ENCODE measurements at regions not wholly inside any gene's neighbourhood (a gene's known extent, or its start where the extent isn't known, plus 50 kb on each side); places are given as distances from the start of the nearest gene placed in this dataset.

DNA sequence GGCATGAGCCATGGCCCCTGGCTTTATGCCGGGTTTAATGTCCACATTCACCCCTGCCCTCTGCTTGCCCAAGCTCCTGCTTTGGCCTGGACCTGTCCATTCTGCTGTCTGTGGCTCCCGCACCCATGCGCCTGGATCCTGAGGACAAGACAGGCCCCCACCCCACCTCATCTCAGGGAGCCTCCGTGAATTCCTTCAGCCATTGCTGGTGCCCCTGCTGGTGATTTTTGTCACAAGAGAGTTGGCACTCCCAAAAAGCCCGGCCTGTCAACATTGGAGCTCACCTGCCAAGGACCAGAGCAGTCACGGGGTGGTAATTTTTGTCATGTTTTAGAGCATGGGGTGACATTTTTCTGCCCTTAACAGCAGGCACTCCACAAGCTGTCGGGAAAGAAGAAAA lies 127.5 kb upstream of the PLXNA4 start:
- H3K4me1 ChIP-seq = no peaks in the 10 kb centered on the region
- H3K9me3 ChIP-seq = no peaks in the 10 kb centered on the region
- TF ChIP-seq, protein P1, sequence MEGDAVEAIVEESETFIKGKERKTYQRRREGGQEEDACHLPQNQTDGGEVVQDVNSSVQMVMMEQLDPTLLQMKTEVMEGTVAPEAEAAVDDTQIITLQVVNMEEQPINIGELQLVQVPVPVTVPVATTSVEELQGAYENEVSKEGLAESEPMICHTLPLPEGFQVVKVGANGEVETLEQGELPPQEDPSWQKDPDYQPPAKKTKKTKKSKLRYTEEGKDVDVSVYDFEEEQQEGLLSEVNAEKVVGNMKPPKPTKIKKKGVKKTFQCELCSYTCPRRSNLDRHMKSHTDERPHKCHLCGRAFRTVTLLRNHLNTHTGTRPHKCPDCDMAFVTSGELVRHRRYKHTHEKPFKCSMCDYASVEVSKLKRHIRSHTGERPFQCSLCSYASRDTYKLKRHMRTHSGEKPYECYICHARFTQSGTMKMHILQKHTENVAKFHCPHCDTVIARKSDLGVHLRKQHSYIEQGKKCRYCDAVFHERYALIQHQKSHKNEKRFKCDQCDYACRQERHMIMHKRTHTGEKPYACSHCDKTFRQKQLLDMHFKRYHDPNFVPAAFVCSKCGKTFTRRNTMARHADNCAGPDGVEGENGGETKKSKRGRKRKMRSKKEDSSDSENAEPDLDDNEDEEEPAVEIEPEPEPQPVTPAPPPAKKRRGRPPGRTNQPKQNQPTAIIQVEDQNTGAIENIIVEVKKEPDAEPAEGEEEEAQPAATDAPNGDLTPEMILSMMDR (IDR thresholded peaks at IDR 0.05) = no peak
- TF ChIP-seq POLR2AphosphoS5 (IDR thresholded peaks at IDR 0.05) (no peak), EP300 (IDR thresholded peaks at IDR 0.05; ENCODE audit: low read depth) (no peak)
- no peak overlapping the region for H3K4me3 ChIP-seq
- intact Hi-C loops (cut with DNase I; ENCODE audit: low total_unique reads) = no loop called here
- no peaks in the 10 kb centered on the region for H3K36me3 ChIP-seq
- no peaks in the 10 kb centered on the region for H3K27me3 ChIP-seq
- in situ Hi-C loops (cut with MboI; ENCODE audit: low pct_ligation_motif_present in 1 of 4, low pct_unique_long_range_greater_than_20kb in 1 of 4, low sequenced_read_pairs in 3 of 4) = no loop called here
- H3K27ac ChIP-seq = no peak overlapping the region
- WGBS, 2 donors (ENCODE audit: low coverage in 1 of 2) = 88 to 100% methylated on average over 1 to 7 of the region's 7 CpGs
- DNase-seq = no peak

GRCh38 chr7:132697003-132697402 lies 120.7 kb upstream of the PLXNA4 start:
- no peaks in the 10 kb centered on the region for H3K9me3 ChIP-seq
- H3K4me1 ChIP-seq = no peaks in the 10 kb centered on the region
- no peak for DNase-seq
- in situ Hi-C loops (cut with MboI; ENCODE audit: low pct_ligation_motif_present in 1 of 4, low pct_unique_long_range_greater_than_20kb in 1 of 4, low sequenced_read_pairs in 3 of 4) = no loop called here
- intact Hi-C loops (cut with DNase I; ENCODE audit: low total_unique reads) = no loop called here
- TF ChIP-seq POLR2A (IDR thresholded peaks at IDR 0.05) = no peak
- no peaks in the 10 kb centered on the region for H3K27me3 ChIP-seq
- no peak overlapping the region for H3K27ac ChIP-seq
- H3K36me3 ChIP-seq = no peaks in the 10 kb centered on the region
- 30% methylated on average over 4 of the region's 4 CpGs; no CpG with 5 or more reads in 1 of the 2 donors for WGBS, 2 donors (ENCODE audit: low coverage in 1 of 2)
- H3K4me3 ChIP-seq = no peak overlapping the region

GRCh38 chr7:132696332-132696731 lies 120.1 kb upstream of the PLXNA4 start:
- intact Hi-C loops (cut with DNase I; ENCODE audit: low total_unique reads) (no loop called here), in situ Hi-C loops (cut with MboI; ENCODE audit: low pct_ligation_motif_present in 1 of 4, low pct_unique_long_range_greater_than_20kb in 1 of 4, low sequenced_read_pairs in 3 of 4) (no loop called here)
- Histone ChIP-seq H3K36me3 (no peaks in the 10 kb centered on the region), H3K27me3 (no peaks in the 10 kb centered on the region), H3K27ac (no peak overlapping the region), H3K4me1 (no peaks in the 10 kb centered on the region), H3K9me3 (no peaks in the 10 kb centered on the region), H3K4me3 (no peak overlapping the region)
- WGBS, 2 donors (ENCODE audit: low coverage in 1 of 2) = 82 to 83% methylated on average over 3 to 5 of the region's 5 CpGs
- TF ChIP-seq POLR2AphosphoS5 (IDR thresholded peaks at IDR 0.05) (no peak), POLR2A (IDR thresholded peaks at IDR 0.05) (no peak), EP300 (IDR thresholded peaks at IDR 0.05; ENCODE audit: low read depth) (no peak)
- TF ChIP-seq, protein P1 (IDR thresholded peaks at IDR 0.05) = no peak
- no peak for DNase-seq

- no peak overlapping the region for H3K27ac ChIP-seq
- no peaks in the 10 kb centered on the region for H3K9me3 ChIP-seq
- TF ChIP-seq, protein P1 (IDR thresholded peaks at IDR 0.05) = no peak
- TF ChIP-seq POLR2A (IDR thresholded peaks at IDR 0.05) = no peak
- TF ChIP-seq EP300 (IDR thresholded peaks at IDR 0.05; ENCODE audit: low read depth) = no peak
- TF ChIP-seq POLR2AphosphoS5 (IDR thresholded peaks at IDR 0.05) = no peak
- no peaks in the 10 kb centered on the region for H3K4me1 ChIP-seq
- intact Hi-C loops (cut with DNase I; ENCODE audit: low total_unique reads) (no loop called here), in situ Hi-C loops (cut with MboI; ENCODE audit: low pct_ligation_motif_present in 1 of 4, low pct_unique_long_range_greater_than_20kb in 1 of 4, low sequenced_read_pairs in 3 of 4) (no loop called here)
- H3K4me3 ChIP-seq = no peak overlapping the region
- no peaks in the 10 kb centered on the region for H3K36me3 ChIP-seq
- DNase-seq = no peak
- WGBS, 2 donors (ENCODE audit: low coverage in 1 of 2) = 46 to 51% methylated on average over 3 of the region's 3 CpGs
- no peaks in the 10 kb centered on the region for H3K27me3 ChIP-seq
Measured at GRCh38 chr7:132691201-132691600, 114.9 kb upstream of the PLXNA4 start.

GRCh38 chr7:132690174-132690573 lies 113.9 kb upstream of the PLXNA4 start:
- H3K9me3 ChIP-seq = no peaks in the 10 kb centered on the region
- no peak overlapping the region for H3K27ac ChIP-seq
- H3K27me3 ChIP-seq = no peaks in the 10 kb centered on the region
- no peak for DNase-seq
- TF ChIP-seq POLR2AphosphoS5 (IDR thresholded peaks at IDR 0.05) = no peak
- no peak for TF ChIP-seq EP300 (IDR thresholded peaks at IDR 0.05; ENCODE audit: low read depth)
- TF ChIP-seq POLR2A (IDR thresholded peaks at IDR 0.05) = no peak
- TF ChIP-seq, protein P1 (IDR thresholded peaks at IDR 0.05) = no peak
- intact Hi-C loops (cut with DNase I; ENCODE audit: low total_unique reads) (no loop called here), in situ Hi-C loops (cut with MboI; ENCODE audit: low pct_ligation_motif_present in 1 of 4, low pct_unique_long_range_greater_than_20kb in 1 of 4, low sequenced_read_pairs in 3 of 4) (no loop called here)
- H3K36me3 ChIP-seq = no peaks in the 10 kb centered on the region
- H3K4me3 ChIP-seq = no peak overlapping the region
- no peaks in the 10 kb centered on the region for H3K4me1 ChIP-seq
- WGBS, 2 donors (ENCODE audit: low coverage in 1 of 2) = 87 to 98% methylated on average over 9 to 10 of the region's 10 CpGs

Data from transverse colon (tissue), 4 donors.